SHP77 (cell line): ENCODE measurements at regions not wholly inside any gene's neighbourhood (a gene's known extent, or its start where the extent isn't known, plus 50 kb on each side); places are given as distances from the start of the nearest gene placed in this dataset.
"Not testable (repeated sequence)": the region's sequence is repeated elsewhere in the genome, so short reads cannot be mapped to it uniquely, and the experiment has no call there.

Experiments
- DNase-seq, 2 experiments: peaks; one replicate each; lab custom pipeline; 2025; lab: John Stamatoyannopoulos, UW

DNA sequence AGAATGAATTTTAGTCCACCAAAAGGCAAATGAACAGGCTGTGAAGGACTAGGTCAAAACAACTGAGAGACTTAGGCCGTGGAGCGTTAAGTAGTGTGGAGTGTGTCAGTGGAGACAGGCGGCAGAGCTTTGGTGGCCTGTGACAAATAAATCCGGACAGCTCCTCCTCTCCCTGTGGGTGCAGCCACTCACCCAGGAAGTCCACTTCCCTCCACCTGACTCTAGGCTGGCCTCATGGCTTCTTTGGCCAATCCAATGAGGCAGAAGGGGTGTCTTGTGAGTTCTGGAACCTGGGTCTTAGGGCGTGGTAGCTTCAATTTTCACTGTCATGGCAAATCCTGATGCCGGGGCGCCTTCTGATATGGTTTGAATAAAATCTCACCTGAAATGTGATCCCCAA is 180.9 kb upstream of the C14orf180 start:
- no peak for DNase-seq

GRCh38 chr14:104399432-104400155 is 180.0 kb upstream of the C14orf180 start:
- DNase-seq = no peak

- DNase-seq = no peak
Observed at GRCh38 chr14:104400355-104400754, 179.2 kb upstream of the C14orf180 start.

DNA sequence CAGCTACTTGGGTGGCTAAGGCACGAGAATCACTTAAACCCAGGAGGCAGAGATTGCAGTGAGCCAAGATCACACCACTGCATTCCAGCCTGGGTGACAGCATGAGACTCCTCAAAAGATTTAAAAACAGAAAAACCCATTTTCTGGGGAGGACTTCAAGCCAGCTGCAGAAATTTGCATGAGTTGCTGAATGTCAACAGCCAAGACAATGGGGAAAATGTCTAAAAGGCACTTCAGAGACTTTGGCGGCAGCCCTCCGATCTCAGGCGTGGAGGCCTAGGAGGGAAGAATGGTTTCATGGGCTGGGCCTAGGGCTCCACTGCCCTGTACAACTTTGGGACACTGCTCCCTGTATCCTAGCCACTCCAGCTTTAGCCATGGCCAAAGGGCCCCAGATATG is 177.8 kb upstream of the C14orf180 start:
- no peak for DNase-seq

DNA sequence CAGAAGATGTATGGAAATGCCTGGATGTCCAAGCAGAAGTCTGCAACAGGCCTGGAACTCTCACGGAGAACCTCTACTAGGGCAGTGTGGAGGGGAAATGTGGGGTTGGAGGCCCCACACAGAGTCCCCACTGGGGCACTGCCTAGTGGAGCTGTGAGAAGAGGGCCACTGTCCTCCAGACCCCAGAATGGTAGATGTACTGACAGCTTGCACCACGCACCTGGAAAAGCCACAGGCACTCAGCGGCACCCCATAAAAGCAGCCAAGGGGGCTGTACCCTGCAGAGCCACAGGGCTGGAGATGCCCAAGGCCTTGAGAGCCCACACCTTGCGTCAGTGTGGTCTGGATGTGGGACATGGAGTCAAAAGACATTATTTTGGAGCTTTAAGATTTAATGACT is 177.3 kb upstream of the C14orf180 start:
- not testable (repeated sequence) for DNase-seq

- DNase-seq = no peak
Observed at GRCh38 chr14:104403421-104404220, 175.9 kb upstream of the C14orf180 start.

- DNase-seq = no peak
Observed at GRCh38 chr14:104404922-104405321, 174.6 kb upstream of the C14orf180 start.

DNA sequence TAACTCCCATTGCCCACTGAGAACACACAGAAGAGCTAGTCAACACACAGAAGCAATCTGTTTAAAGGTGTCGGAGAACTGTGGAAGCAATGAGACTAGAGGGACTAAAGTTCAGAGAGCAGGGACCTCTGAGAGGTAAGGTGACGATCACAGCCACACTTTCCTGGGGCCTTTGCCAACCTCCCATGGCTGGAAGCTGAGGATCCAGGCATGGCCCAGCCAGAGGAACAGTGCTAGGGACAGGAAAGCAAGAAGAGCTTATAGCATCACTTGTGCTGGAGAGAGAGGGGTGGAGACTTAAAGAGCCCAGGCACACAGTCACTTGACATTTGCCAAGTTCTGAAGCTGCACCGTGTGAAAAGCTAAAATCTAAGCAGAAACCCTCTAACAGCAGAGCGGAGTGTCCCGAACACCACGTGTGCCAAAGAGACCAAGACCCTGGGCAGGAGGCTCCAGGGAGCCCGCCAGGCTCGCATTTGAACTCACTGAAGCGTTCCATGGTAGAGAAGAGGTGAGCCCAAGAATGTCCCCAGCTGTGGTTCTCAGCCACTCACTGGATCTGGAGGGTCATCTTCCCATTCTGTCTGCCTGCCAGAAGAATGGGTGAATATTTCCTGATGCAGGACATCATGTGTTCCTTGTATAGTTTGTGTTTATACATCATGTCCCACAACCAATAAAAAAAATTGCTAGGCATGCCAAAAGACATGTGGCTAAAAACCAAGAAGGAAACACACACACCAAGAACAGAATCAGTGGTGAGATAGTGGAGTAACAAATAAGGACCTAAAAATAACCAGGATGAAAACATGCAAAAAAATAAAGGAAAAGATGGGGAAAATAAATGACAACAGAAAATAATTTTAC is 174.0 kb upstream of the C14orf180 start:
- no peak for DNase-seq

- DNase-seq = no peak
Observed at GRCh38 chr14:104406831-104407230, 172.7 kb upstream of the C14orf180 start.

DNA sequence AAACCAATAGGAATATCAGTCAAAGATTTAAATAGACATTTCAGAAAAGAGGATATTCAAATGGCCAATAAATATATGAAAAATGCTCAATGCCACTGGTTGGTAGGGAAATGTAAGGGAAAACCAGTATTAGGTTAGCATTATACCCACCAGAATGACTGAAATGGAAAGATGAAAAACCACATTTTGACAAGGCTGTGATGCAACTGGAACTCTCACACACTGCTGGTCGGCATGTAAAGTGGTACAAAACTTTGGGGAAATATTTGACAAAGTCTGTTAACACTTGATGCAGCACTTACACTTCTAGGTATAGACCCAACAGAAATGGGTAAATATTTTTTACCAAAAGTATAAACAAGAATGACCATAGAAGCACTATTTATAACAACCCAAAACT is 163.2 kb upstream of the C14orf180 start:
- DNase-seq = no peak

DNA sequence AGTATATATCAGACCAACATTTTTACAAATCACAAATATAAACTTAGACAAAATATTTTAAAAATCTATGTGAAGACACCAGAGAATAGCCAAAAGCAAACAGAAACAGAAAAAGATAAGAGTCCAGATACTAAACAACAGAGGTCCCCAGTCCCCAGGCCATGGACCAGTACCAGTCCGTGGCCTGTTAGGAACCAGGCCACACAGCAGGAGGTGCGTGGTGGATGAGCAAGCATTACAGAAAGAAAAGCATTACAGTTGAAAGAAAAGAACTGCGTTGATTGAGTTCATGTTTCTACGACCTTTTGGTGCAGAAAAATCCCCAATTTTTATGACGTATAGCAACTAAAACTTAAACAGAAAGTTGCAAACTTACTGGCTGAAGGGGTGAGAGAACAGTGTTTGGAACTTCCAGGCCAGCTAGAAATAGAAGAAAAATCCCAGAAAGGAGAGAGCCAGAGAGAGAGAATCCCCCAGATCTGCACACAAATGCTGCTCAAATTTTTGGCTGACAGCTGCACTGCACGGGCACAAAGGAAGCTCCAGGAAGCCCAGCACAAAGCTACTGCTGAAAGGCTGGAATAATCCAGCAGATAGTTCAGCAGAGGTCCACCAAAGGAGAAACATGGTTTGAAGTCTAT is 159.6 kb upstream of the C14orf180 start:
- DNase-seq = no peak

GRCh38 chr14:104420523-104420922 is 159.0 kb upstream of the C14orf180 start:
- not testable (repeated sequence) for DNase-seq

DNA sequence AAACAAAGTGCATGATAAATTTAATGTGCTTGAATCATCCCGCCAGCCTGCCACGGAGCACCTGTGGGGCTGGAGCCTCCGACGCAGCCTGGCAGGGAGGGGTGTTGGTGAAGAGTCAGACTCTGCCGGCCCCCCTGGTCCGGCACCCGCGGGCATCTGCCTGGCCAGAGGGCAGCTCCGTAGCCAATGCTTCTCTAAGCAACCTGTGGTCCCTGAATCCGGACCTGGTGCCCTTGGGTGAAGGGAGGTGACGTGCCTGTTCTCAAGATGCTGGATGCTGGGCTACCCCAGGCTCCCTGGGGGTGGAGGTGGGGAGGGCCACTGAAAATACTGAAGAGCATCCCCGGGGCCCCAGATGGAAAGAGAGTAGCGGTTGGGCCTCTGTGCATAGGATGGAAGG is 158.6 kb upstream of the C14orf180 start:
- DNase-seq = no peak

DNA sequence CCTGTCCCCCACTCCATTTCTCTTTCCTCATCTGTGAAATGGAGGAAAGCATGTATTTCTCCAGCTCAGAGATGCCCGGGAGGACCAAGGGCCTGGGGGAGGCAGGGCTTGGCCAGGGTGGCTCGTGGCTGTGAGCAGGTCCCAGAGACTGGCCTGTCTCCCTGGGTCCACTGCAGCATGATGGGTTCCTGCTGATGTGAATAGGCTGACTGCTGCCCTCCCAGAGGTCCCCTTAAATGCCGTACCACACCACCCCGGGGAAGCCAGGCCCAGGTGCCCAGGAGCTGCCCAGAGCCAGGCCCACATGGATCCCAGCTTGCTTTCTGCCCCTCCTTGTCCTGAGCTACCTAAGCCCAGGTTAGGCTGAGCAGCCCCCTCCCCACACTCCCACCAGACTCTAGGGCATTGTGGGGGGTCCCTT is 158.2 kb upstream of the C14orf180 start:
- DNase-seq = no peak

DNA sequence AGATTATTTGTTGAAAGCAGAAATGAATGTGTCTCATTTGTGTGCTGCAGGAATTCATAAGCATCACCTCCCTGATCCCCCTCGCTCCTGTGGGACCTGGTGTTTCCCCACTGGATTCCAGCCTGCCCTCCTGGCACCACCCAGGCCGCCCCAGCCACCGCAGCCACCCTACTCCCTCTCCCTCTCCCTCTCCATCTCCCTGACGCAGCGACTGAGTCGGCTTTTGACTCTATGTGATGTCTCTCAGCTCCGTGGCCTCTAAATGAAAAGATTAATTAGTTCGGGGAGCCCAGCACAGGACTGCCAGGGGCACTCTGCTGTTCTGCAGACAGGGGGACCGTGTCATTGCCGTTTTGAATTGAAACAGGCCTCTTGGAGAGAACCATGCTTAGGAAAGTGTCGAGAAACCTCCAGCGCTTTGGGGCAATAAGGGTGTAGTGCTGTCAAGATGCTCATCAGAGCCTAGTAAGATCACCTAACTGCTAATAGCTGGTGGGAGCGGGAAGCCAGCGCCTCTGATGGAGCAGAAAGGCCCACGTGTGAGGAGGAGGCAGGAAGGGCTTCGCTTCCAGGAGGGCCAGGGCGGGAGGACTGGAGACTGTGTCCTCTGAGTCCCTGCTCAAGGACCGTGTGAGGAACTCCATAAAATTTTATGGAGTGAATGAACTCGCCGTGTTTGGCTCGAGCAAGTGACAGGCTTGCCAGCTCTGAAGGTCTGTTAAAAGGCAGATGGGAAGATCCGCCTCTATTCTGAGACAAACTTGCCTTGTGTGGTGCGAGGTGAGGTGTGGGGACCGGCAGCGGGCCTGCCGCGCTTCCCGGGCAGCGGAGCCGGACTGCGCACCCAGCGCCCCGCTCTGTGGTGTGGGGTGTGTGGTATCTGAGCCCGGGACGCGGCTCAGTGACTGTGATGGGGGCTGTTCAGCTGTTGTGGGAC is 157.4 kb upstream of the C14orf180 start:
- DNase-seq = no peak

- no peak for DNase-seq
Observed at GRCh38 chr14:104422837-104423681, 156.5 kb upstream of the C14orf180 start.

- no peak for DNase-seq
Observed at GRCh38 chr14:104423701-104424405, 155.7 kb upstream of the C14orf180 start.

DNA sequence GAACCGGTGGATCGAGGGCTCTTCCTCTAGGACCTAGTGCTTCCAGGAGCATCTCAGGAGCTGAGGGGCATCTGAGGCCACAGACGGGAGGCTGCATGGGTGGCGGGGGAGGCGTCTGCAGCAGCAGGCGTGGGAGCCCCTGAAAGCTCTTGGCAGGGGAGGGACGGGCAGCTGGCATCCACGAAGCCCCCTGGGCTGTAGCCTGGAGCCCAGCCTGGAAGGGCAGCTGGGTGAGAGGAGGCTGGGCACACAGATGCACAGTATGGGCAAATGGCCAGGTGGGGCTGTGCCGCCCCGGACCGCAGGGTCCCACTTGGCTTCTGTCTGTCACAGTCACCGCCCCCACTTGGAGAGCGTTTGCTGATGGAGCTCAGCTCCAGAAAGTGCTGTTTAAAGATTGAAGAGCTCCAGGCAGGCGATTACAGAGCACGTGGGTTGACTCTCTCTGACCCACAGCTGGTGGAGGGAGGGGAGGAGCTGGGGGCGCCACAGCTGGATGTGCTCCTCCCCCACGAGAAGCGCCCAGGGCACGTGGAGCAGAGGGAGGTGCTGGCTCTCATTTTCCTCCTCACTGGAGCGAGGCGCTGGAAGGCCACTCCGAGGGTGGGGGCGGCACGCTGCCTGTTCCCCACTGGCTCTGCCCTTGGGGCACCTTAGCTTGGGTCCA is 155.0 kb upstream of the C14orf180 start:
- DNase-seq = no peak
